Fibroblast of lung (primary cell): ENCODE measurements at regions not wholly inside any gene's neighbourhood (a gene's known extent, or its start where the extent isn't known, plus 50 kb on each side); places are given as distances from the start of the nearest gene placed in this dataset.

Experiments
- CTCF ChIP-seq, 2 donors: IDR thresholded peaks in 1 of 2; conservative IDR thresholded peaks in 1 of 2; 1 replicate in 1 of 2; 2 replicates in 1 of 2; pipeline ENCODE4 v1.5.1; 2011 to 2012; ENCODE audit warnings: low read length in 2 of 2, control low read depth in 1 of 2, inconsistent platforms in 1 of 2, low read depth in 1 of 2, mild to moderate bottlenecking in 1 of 2
- EZH2 ChIP-seq: IDR thresholded peaks from 2 replicates; pipeline ENCODE4 v1.5.1; 2012; ENCODE audit warnings: low read length, control low read depth, mild to moderate bottlenecking; ENCODE audit errors: missing control alignments

GRCh38 chr7:153510674-153511073 is 541.5 kb upstream of the DPP6 start:
- TF ChIP-seq EZH2 (no peak), CTCF (conservative IDR thresholded peaks at IDR 0.05 in 1 of 2, IDR thresholded peaks at IDR 0.05 in 1 of 2; ENCODE audit: low read depth in 1 of 2, low read length in 2 of 2) (no peak)
